Right renal cortex interstitium (tissue), 3 donors: ENCODE measurements at regions not wholly inside any gene's neighbourhood (a gene's known extent, or its start where the extent isn't known, plus 50 kb on each side); places are given as distances from the start of the nearest gene placed in this dataset.
"Not testable (repeated sequence)": the region's sequence is repeated elsewhere in the genome, so short reads cannot be mapped to it uniquely, and the experiment has no call there.

Experiments used
- DNase-seq, 3 donors: peaks; one replicate each; pipeline ENCODE4 v3.0.0-alpha.2; 2013; ENCODE audit warnings: low read depth in 3 of 3, low spot score in 2 of 3

DNA sequence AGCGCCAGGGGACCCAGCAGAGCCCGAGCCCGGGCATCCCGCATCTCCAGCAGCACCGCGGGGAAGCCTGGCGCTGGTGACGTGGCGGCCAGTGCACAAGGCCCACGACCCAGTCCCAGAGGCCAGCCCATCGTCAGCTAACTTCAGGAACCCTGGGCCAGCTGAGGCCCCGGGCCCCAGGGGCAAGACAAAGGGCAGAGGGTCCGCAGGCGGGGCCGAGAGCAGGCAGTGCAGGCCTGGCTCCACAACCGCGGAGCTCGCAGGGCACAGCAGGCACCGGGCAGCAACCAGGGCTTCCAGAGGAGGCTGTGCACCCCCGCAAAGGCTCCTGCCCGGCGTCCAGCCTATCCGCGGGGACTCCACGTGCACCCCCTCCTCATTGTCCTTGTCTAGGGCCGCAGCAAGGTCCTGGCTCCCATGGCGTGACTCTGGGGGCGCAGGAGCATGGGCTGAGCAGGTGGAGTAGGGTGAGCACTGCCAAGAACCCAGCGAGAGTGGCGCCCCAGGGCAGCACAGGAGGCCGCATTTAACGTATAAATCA is 352.5 kb downstream of the KCNJ18 start:
- DNase-seq = not testable (repeated sequence)

DNA sequence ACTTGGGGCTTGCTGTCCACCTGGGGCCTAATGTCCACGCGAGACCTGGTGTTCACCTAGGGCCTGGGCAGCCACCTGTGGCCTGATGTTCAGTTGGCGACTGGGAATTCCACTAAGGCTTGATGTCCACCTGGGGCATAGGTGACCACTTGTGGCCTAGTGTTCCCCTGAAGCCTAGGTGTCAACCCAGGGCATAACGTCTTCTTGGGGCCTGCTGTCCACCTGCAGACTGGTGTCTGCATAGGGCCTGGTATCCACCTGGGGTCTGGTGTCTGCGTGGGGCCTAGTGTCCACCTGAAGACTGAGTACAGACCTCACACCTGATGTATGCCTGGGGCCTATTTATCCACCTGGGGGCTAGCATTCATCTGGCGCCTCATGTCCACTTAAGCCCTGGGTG is 355.2 kb downstream of the KCNJ18 start:
- DNase-seq = not testable (repeated sequence)

DNA sequence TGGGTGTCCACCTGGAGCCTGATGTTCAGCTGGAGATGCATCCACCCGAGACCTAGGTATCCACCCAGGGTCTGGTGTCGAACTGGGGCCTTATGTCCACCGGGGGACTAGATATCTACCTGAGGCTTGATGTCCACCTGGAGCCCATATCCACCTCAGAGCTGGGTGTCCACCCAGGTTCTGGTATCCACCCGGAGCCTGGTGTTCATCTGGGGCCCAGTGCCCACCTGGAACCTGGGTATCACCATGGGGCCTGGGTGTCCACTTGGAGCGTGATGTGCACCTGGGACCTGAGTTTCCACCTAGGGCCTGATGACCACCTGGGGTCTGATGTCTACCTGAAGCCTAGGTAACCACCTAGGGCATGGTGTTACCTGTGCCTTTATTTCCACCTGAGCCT is 355.9 kb downstream of the KCNJ18 start:
- DNase-seq = not testable (repeated sequence)

DNA sequence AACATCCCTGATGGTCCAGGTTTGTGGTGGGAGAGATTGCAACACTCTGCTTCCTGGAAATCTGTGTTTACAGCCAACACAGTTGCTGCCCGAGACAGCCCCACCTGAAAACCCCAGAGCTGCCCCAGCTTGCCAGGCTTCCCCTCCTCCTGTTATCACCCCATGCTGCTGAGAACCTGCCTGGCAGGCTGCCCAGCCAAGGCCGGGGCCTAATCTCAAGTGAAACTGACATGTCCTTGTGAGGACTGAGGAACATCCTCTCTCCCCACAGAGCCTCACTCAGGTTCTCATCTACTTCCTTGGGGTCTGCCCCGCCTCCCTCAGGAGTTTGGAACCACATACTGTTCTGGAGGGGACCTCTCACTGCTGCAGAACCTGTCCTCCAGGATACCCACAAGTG is 358.4 kb downstream of the KCNJ18 start:
- DNase-seq = not testable (repeated sequence)

DNA sequence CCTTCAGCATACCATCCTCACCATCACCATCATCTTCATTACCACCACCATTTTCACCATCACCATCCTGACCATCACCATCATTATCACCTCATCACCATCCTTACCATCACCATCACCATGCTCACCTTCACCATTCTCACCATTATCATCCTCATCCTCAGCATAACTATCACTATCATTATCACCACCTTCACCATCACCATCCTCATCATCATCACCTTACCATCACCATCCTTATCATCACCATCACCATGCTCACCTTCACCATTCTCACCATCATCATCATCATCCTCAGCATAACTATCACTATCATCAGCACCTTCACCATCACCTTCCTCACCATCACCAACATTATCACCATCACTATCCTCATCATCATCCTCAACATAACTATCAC is 360.4 kb downstream of the KCNJ18 start:
- not testable (repeated sequence) for DNase-seq

DNA sequence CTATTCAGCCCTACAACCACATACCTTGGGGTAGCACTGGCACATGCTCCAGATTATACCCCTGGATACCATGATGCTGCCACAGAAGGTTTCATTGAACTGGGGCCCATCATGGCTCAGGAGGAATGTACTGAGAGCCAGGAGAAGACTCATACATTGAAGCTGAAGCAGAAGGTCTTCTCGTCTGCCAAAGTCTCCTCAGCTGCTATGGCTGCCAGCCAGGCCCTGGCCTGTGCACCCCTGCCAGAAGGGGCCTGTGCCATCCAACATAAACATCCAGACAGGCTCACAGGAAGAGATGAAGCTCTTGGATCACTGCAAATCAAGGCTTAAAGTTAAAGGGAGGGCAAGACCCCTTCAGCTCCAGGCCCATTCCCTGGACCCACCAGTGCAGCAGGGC is 364.2 kb downstream of the KCNJ18 start:
- not testable (repeated sequence) for DNase-seq

DNA sequence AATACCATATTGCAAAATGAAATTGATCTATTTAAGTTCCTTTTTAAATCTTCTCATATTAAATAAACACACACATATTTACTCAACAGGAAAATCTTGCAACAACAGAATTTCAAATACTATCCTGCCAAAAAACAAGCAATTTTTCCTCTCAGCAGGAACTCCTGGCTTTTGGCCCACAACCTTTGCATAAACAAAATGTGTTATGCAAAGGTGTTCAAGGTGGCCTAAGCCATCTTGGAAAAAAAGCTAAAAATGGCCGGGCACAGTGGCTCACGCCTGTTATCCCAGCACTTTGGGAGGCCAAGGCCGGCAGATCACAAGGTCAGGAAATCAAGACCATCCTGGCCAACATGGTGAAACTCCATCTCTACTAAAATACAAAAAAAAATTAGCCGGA is 383.6 kb downstream of the KCNJ18 start:
- not testable (repeated sequence) for DNase-seq

DNA sequence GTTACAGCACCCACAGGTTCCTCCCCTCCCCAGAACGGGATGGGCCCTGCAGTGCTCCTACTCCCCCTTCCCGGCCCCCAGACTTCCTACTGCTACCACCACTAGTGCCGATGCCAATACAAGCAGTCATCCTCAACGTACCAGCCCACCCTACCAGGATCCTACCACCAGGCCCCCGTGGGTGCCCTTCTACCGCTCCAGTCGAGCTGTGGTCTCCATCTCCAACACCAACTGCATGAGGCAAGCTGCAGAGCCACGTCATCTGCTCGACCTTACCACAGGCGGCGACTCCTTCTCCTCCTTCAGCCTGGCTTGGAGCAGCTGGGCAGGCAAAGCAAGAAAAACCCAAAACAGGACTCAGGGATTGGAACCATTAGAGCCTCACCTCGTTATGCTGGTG is 396.3 kb downstream of the KCNJ18 start:
- DNase-seq = not testable (repeated sequence)

DNA sequence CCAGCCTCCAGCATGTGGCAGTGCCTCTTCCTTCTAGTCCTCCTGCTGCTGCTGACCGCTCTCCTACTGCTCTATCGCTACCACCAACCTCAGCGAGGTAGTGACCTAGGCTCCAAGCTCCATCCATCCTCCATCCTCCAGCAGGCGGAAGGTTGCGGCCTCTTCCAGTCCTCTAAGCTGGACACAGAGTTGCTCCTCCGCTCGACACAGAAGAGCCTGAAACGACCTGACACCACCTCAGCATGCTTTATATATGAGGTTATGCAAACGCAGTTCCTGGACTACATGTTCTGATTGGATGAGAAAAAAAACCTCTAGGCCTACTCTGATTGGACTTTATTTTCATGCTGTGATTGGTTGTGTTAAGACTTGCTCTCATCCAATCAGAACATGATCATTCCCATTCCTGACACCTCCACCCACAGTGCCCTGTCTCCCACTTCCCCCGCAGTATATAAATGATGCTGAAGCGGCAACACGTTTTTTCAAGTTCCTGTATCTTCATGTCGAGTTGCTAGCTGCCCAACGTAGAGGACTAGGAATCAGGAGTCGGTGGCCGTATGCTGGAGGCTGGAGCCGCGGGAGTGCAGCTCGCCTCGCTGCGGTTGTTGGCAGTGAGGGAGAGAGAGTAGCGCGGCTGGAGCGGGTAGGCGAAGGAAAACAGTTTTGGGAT is 398.1 kb downstream of the KCNJ18 start:
- DNase-seq = no peak

DNA sequence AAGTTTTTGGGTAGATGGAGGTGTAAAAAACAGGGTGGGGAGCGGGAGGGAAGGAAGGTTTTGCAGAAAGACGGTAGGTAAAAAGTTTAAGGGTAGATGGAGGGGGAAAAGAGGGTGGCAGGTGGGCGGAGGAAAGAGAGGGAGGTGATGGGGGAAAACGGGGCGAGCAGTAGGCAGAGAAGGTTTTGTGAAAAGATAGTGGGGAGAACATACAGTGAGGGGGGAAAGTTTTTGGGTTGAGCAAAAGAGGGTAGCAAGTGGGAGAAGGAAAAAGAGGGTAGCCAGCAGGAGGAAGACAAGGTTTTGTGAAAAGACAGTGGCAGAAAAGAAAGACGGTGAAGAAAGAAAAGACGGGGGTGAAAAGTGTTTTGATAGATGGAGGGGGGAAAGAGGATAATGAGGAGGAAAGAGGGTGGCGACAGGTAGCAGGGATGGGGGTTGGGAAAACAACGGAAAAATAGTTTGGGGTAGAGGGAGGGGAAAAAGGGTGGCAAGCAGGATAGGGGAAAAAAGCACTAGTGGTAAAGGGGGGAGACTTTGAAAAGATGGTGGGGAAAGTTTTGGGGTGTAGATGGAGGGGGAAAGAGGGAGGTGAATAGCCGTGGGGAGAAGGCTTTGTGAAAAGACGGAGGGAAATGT is 398.8 kb downstream of the KCNJ18 start:
- not testable (repeated sequence) for DNase-seq

DNA sequence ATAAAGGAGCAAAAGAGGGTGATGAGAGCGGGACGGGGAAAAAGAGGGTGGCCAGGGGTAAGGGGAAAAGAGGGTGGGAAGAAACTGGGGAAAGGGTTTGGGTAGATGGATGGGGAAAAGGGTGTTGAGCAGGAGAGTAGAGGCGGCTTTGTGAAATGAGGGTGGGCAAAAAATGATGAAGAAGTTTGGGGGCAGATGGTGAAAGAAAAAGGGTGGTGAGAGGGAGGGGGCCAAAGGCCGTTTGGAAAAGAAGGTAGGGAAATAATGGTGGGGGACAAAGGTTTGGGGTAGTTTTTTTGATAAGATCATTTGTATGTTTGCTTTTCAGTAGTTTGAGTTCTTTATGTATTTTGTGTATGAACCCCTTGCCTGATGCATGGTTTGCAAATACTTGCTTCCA is 399.5 kb downstream of the KCNJ18 start:
- not testable (repeated sequence) for DNase-seq

DNA sequence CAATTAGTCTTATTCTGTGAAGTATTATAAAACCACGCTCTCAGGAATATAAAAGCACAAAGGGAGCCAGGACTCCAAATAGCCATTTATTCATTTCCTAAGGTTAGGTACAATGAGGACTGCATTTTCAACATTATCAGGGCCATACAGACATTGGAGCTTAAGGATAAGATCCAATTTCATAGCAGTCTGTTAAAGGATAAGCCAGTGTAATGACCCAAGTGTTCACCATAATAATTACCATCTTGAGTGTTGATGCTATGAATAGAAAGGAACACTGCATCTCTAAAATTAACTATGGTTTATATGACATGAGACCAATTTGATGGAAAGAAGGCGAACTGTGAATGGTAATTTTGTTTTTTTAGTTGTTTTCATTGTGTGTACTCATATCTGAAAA is 403.1 kb downstream of the KCNJ18 start:
- DNase-seq = not testable (repeated sequence)

DNA sequence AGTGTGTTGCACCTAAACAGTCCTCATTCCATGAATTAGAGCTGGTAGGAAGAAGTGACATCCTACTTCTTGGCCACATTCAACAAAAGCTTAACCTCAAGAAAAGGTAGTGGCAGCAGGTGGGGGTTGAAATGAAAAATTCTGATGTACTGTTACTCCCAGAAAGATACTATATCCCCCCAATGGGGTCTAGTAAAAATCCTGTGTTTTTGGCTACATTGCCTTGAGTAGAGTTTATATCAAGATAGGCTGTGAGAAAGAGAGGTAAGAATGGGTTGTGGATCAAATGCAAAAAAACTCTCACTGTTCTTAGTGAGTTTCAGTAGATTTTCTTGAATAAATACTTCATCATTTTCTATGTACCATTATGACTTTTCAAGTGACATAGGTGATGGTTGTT is 407.3 kb downstream of the KCNJ18 start:
- DNase-seq = not testable (repeated sequence)

DNA sequence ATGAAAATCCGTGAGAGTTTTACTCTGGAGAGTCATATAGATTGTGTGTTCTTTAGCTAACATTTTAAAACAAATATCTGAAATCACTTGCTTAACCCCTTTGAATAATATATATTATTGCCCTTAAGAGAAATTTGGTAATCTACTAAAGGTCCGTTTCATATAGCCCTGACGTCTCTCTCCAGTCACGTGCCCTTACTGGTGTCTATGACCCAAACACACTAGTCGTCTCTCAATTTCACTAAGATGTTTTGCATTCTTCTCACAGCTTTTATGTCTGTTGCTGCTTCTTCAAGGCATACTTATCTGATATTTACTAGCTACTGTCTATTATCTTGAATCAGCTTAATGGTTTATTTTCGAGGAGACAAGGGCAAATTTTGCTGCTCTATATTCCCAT is 409.9 kb downstream of the KCNJ18 start:
- DNase-seq = no peak

DNA sequence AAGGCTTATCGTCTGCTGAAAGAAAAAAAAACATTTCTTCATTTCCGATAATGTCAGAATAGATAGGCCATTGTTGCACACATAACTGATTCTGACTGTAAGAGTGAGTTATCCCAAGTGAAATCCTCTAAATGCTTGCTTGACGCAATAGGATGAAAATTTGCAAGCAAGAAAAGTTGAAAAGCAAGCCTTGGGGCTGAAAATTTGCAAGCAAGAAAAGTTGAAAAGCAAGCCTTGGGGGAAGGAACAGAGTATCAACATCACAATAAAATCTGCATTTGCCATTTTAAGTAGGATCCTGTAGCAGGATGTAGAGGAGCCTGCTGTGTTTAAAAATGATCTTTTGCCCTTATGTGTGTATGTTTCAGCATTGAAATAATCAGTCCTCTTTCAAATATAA is 424.4 kb downstream of the KCNJ18 start:
- DNase-seq = not testable (repeated sequence)

DNA sequence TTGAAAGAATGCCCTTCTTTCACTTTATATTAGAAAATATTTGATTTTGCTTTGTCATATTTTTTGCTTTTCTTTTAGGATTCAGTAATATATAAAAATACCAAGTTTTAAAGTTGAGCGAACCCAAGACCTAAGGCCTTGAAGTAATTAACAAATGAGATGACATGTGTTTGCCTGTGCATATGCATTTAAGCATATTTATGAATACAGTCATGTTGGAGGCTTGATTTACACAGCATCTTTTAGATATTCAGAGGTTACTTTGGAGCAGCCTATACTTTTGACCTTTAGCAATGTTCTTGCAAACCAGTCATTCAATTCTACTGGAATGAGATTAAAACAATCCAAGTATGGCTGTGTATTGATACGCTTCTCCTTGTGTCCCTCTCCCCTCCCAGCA is 425.1 kb downstream of the KCNJ18 start:
- DNase-seq = not testable (repeated sequence)

DNA sequence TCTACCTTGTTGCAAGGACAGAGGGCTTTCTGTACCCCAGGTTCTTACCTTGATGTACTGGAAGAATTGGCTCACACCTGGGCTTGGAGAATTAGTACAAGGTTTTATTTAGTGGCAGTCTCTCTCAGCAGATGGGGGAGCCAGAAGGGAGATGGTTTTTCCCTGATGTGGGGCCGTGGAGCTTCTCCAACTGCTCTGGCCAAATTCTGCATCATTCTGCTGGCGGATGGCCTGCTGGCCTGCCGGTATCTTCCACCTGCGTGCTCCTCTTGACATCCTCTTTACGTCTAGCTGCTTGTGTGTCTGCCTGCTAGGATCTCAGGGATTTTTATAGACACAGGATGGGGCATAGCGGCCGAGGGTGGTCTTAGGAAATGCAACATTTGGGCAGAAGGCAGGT is 426.7 kb downstream of the KCNJ18 start:
- not testable (repeated sequence) for DNase-seq

DNA sequence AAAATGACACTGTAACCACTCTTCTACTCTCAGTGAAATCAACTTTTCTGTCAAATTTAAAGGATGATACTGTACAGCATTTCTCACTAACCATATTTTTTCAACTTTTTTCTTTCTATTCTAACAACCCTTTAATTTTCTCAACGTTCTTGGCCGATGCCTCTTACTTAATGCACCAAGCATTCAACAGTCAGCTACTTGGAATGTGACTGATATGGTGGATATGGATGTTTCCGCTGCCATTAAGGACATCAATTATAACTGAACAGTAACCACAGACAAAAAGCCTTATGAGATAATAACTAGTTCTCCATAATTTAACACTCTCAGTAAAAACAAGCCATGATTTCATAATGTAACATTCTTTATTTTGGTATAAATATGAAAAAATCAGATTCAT is 427.4 kb downstream of the KCNJ18 start:
- not testable (repeated sequence) for DNase-seq

DNA sequence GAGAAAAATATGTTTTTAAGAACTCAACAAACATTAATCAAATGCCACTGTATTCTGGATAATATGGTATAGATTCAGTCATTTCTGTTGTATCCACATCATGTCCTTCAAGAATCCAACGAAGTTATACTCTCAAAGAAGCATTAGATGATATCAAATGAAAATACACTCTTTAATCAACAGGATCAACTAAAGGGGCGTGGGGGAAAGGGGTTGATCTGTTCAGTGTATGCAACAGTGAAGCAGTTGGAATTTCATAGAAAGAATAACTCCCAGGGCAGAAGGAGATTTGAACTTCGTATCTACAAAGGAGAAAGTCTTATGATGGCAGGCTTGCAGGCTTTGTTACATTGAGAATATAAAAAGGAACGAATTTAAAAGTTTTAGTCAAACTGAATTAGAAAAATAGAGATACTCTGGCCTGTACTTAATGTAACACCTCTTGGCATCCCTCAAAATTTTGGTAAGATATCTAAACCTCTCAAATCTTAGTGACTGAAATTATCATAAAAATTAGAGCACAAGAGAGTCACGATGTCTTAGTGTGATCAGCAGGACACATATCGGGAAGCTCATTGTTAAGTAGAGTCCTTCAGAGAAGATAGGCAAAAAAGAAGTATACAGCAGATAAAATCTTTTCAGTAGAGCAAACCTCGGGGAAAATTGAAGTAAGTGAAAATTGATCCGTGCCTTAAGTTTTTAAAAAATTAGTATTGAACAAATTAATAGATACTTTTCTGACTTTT is 431.4 kb downstream of the KCNJ18 start:
- no peak for DNase-seq

DNA sequence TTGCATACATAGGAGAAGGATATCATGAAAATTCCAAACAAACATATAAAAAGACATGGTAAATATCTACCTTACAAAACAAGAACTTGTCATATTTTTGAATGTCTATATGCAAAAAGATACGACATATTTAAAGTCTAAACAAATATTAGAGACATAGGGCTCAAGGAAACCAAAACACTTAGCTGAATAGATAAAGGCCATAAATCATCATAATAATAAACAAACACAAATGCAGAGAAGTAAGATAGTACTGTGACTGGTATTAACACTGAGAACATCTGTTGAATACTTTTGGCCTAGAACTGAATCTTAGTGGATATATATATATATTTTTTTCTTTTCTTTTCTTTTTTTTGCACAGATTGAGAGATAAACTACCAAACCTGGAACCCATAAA is 435.8 kb downstream of the KCNJ18 start:
- DNase-seq = no peak

DNA sequence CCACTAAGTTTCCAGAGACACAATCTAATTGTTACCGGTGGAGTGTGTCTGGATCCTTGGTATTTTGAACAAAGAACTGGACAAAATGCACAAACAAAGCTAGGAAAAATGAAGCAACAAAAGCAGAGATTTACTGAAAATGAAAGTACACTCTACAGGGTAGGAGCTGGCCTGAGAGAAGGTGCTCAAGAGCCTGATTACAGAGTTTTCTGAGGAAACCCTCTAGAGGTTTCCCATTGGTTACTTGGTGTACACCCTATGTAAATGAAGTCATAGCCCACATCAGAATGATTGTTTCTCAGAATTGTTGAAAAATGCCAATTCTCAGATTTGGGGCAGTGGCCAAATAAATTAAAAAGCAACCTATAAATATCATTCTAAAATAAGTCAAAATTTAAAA is 436.4 kb downstream of the KCNJ18 start:
- DNase-seq = no peak

DNA sequence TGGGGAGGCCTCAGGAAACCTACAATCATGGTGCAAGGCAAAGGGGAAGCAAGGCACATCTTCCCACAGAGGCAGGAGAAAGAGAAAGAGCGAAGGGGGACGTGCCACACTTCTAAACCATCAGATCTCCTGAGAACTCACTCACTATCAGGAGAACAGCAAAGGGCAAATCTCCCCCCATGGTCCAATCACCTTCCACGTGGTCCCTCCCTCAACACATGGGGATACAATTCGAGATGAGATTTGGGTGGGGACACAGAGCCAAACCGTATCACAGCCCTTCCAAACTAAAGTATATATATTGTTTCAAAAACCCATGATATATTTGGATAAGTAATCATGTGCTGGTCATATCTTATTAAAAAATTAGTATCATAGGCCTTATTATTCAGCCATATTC is 437.6 kb downstream of the KCNJ18 start:
- not testable (repeated sequence) for DNase-seq
